GM21390 (cell line): ENCODE measurements at regions not wholly inside any gene's neighbourhood (a gene's known extent, or its start where the extent isn't known, plus 50 kb on each side); places are given as distances from the start of the nearest gene placed in this dataset.

Source experiments
- ATAC-seq: cut with Tn5 transposase; IDR thresholded peaks from one replicate; pipeline ENCODE4 v1.9.1; 2021; ENCODE audit not compliant: unreplicated experiment

DNA sequence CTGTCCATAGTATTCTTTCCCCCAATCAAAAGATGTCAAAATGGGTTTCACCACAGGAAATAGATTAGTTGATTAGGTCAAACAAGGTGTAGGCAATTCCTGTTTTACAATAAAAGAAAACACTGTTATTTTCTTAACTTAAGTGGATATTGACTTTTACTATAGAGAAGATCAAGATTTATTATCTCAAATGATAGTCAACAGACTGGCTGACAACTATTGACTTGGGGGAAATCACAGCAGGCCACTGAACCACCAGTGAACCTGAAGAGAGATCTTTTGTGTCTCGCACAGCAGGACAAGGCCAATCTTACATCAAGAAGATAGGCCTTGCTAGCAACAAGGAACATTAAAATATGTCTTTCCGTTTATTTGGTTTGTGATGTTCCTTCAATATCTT is 1187.6 kb downstream of the SI start:
- ATAC-seq, result no peak

GRCh38 chr3:163879172-163879571 is 1199.1 kb downstream of the SI start:
- ATAC-seq, result no peak

GRCh38 chr3:163878396-163878795 is 1199.9 kb downstream of the SI start:
- no peak for ATAC-seq

GRCh38 chr3:163877805-163878204 is 1200.5 kb downstream of the SI start:
- ATAC-seq, result no peak

GRCh38 chr3:163863146-163863545 is 1215.2 kb downstream of the SI start:
- no peak for ATAC-seq

GRCh38 chr3:163852233-163852632 is 1226.1 kb downstream of the SI start:
- ATAC-seq, result no peak

DNA sequence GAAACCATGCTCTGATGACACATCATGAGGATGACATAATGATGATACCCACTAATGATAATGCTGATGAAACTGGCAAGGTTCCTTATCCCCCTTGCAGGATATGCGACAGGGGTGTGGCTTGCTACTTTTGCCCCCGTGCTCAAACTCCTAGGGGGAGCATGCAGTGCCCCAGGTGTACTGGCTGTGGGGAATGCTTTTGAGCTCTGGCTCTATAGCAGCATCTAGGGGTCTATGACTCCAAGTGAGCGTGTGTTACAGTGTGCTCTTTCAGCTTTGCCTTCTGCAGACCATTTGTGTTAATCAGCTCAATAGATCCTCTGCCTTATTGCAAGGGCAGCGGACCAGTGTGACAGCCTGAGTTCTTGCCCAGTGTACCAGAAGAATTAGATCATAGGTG is 1239.5 kb downstream of the SI start:
- no peak for ATAC-seq

DNA sequence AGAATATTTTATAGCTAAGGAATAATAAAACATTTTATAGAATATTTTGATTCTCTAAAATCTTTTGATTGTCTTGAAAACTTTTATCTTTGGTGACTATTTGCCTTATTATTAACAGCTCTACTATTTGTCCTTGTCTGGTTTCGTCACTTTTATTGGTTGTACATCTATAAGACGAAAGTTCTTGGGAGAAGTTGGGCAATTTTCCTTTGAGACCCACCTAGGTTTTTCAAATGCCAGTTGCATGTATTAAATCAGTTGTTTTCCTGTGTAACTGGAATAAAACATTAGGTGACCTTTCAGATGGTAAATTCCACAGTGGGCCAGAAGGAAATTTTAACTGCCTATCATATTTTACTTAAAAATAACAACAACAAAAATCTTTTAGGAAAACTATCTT is 1245.7 kb downstream of the SI start:
- no peak for ATAC-seq

DNA sequence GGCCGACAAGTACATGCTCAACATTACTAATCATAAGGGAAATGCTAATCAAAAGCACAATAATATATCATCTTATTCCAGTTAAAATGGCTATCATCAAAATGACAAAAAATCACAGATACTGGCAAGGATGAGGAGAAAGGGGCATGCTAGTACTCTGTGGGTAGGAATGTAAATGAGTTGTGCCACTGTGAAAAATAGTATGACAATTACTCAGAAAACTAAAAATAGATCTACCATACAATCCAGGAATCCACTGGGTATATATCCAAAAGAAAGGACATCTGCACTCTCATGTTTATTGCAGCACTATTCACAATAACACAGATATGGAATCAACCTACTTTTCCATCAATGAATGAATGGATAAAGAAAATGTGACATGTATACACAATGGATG is 1256.5 kb downstream of the SI start:
- ATAC-seq, result no peak

DNA sequence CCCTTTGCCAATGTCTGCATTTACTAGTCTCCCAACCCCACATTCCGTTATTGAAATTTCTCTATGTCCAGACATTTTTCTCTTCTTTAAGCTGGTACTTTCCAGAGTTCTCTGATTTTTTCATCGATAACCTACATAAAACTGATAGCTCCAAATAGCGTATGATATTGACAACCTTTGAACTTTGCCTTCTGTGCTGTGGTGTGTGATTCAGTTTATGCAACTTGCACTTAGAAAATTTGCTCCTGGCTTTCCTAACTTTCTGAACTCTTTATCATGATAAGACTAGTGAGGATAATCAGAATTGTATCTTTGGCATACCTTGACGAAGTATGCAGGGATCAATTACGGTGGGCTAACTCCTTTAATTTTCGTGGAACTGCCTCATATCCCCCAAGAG is 1261.3 kb downstream of the SI start:
- ATAC-seq, result no peak

- ATAC-seq, result no peak
Observed at GRCh38 chr3:163813935-163814334, 1264.4 kb downstream of the SI start.

- no peak for ATAC-seq
Observed at GRCh38 chr3:163812006-163812405, 1266.3 kb downstream of the SI start.

DNA sequence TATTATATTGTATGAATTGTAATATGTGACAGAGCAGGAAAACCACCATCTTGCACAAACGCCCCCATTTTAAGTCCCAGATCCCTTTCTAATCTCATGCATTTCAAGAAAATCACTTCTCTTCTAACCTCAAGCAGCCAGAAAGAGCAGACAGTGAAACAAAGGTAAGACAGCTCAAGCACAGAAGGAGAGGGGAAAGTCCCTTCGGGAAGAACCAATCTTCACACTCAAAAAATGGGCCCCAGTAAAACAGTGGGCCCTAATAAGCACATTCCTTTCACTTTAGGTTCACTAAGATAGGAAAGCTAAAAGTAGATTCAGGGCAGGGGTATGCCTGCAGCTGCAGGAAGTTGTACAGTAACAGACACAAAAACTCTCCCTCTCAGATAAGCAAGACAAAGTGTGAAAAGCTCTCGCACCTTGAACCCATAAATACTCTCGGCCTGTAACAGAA is 1268.7 kb downstream of the SI start:
- peak; percentile 81 for ATAC-seq

DNA sequence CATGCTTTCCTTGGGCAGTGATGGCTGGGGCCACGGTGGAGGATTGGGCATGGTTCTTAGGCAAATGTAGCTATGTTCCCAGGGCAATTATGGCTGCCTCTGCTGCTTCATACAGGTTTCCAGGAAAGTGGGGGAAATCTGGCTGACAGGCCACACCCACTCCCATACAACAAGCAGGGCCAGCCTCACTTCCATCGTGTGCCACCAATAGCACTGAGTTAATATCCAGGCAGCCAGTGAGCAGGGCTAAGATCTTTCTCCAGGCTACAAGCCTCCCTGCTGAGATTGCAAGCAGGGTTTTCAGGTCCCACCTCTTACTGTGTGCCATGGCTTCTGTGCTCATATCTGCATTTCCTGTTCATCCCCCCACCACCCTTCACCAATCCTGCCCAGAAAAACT is 1291.9 kb downstream of the SI start:
- ATAC-seq, result no peak

DNA sequence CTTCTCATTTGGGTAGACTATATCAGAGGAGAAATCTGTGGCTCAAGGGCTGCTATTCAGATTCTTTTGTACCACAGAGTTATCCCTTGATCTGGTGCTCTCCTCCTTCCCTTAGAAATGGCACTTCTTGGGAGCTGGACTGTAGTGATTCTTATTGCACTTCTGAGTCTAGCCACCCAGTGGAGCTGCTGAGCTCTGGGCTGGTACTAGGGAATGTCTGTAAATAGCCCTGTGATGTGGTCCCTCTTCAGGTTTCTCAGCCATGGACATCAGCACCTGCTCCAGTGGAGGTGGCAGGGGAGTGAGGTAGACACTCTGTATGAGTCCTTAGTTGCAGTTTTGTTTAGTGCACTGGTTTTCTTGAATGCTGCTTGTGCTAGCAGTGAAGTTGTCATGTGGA is 1292.6 kb downstream of the SI start:
- no peak for ATAC-seq

DNA sequence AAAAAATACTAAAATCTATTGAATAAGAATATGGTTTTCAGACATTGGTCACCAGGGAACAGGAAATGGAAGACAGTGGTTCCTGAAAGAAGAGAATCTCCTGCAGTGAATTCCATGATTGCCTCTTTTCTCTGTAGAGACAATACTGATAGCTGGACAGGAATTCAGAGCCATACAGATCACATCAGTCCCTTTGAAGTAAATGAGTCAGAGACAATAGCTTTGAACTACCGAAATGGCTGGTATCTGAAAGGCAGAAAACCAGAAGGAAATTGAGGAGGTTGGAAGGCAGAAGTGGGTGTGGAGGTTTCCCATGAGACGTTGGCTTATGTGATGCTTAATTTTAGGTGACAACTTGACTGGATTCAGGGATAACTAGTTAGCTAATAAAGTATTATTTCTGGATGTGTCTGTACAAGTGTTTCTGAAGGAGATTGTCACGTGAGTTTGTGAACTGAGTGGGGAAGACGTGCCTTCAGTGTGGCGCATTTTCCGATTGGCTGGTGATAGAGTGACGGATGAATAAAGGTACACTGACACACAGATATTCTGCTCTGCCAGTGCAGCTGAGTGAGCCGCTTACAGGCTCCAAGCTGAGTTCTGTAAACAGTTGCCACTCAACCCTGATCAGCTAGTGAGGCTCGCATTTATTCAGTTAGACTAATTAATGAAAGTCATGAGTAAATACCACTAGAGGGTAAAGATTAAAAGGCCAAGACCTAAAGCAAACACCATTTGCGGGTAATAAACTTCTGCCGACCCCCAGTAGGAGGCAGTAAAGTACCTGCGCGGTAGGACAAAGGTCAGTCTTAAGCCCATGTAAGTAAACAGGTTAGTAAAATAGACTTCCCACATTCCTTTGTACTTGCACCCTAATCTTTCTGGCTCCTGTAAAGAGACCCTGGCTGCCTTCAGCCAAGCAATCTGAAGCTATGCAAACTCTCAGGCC is 1298.6 kb downstream of the SI start:
- no peak for ATAC-seq

- no peak for ATAC-seq
Observed at GRCh38 chr3:163776743-163777142, 1301.6 kb downstream of the SI start.

- ATAC-seq, result no peak
Observed at GRCh38 chr3:163773136-163773535, 1305.2 kb downstream of the SI start.

GRCh38 chr3:163768048-163768447 is 1310.2 kb downstream of the SI start:
- ATAC-seq, result peak; percentile 60

DNA sequence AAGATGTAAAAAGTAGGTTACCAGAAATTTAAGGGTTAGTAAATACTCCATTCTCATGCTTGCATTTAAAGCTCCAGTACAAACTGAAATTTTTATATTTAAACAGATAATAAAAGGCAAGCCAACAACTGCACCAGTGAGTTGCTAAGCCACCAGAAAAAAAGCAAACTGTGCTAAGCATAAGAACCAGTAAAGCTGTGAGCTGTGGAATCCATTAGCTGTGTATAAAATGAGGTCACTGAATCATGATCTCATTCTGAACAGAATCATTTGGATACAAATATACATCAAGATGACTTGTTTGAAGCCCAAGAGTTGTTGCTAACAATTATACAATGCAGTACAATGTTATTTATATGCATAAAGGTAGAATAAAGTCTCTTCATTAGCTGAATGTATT is 1312.2 kb downstream of the SI start:
- no peak for ATAC-seq

- no peak for ATAC-seq
Observed at GRCh38 chr3:163753033-163753432, 1325.3 kb downstream of the SI start.

DNA sequence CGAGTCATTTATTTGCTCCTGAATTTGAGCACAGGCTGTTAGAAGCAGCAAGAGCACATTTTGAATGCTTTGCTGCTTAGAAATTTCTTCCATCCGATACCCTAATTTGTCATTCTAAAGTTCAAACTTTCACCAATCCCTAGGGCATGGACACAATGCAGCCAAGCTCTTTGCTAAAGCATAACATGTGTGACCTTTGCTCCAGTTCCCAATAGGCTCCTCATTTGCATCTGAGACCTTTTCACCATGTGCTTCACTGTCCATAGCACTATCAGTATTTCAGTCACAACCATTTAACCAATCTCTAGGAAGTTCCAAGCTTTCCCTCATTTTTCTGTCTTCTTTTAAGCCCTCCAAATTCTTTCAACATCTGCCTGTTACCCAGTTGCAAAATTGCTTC is 1333.1 kb downstream of the SI start:
- no peak for ATAC-seq

DNA sequence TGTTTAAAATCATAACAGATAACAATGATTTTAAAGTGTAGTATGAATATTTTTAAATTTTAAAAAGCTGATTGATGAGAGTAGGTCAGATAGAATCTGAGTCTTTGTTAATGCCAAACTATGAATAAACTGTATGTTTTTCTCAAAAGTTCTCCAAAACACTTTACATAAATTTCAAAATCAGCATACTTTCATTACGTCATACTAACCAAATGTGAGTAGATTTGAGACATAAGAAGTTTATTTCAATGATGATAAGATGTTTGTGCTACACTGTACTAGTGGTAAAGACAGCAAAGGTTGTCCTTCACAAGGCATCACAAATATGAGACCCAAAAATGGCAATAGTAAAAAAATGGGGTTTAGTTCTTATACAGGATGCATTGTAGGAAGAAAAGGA is 1342.9 kb downstream of the SI start:
- no peak for ATAC-seq
